Stimulated activated CD4-positive, alpha-beta T cell treated with anti-CD3 and anti-CD28 coated beads, Interleukin-1b, Interleukin-23, amount 100 ng/mL, for 24 hours (primary cell): ENCODE measurements at regions not wholly inside any gene's neighbourhood (a gene's known extent, or its start where the extent isn't known, plus 50 kb on each side); places are given as distances from the start of the nearest gene placed in this dataset.

Experiments
- DNase-seq, 4 experiments: peaks; one replicate each; pipeline ENCODE4 v3.0.0-alpha.2; 2020; ENCODE audit warnings: low read depth in 4 of 4, low spot score in 1 of 4

- no peak for DNase-seq
Measured at GRCh38 chr1:229952670-229953520, 114.1 kb upstream of the GALNT2 start.

DNA sequence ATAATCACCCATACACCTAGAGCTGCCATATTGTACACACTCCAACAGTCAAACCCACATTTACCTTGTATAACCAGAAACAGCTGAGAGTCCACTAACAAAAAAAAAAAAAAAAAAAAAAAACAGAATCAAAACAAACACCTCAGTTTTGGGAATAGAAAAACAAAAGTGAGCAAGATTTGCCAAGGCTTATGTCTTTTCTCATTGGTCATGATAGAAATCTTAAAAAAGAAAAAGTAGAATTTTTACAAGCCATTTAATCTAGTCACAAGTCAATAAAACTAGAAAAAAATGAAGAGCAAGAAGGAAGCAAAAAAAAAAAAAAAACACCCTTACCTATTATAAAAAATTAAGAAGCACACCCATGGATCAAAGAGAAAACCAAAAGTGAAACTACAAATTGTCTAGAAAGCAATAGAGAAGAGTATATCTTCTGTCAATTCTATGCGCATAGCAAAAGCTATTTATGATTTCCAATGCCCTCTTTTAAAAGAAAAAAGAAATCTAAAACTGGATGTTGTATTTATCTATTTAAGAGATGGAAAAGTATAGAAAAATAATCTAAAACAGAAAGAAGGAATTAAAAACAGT lies 113.2 kb upstream of the GALNT2 start:
- no peak for DNase-seq

- no peak for DNase-seq
Measured at GRCh38 chr1:229964281-229964680, 102.8 kb upstream of the GALNT2 start.

GRCh38 chr1:229970714-229971113 lies 96.3 kb upstream of the GALNT2 start:
- no peak for DNase-seq

DNA sequence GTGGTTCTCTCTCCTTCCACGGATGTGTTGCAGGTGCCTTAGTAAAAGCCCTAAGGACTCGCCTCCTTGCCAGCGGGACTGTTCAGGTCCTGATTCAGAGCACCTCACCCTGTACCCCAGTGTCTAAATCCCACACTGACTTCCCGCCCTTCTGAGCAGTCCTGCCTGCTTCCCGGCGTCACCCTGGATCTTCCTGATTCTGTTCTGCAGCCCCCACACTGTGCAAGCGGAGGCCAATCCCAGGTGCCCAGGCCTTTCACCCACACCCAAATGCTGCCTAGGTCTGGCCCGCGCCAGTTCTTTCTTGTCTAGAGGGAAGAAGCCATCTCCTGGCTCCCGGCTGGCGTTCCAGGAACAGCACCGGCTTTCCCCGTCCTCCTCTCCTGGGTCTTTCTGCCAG lies 95.9 kb upstream of the GALNT2 start:
- no peak for DNase-seq

GRCh38 chr1:229972600-229973296 lies 94.3 kb upstream of the GALNT2 start:
- DNase-seq = no peak

- no peak for DNase-seq
Measured at GRCh38 chr1:229973297-229973612, 93.8 kb upstream of the GALNT2 start.

- no peak for DNase-seq
Measured at GRCh38 chr1:229975047-229975446, 92.0 kb upstream of the GALNT2 start.

DNA sequence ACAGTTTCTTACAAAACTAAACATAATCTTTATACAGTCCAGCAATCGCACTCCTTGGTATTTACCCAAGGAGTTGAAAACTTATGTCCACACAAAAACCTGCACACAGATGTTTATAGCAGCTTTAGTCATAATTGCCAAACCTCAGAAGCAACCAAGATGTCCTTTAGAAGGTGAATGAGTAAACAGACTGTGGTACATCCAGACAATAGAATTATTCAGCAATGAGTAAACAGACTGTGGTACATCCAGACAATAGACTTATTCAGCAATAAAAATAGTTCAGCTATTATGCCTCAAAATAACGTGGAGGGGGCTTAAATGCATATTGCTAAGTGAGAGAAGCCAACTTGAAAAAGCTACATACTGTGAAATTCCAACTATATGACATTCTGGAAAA lies 87.0 kb upstream of the GALNT2 start:
- no peak for DNase-seq

DNA sequence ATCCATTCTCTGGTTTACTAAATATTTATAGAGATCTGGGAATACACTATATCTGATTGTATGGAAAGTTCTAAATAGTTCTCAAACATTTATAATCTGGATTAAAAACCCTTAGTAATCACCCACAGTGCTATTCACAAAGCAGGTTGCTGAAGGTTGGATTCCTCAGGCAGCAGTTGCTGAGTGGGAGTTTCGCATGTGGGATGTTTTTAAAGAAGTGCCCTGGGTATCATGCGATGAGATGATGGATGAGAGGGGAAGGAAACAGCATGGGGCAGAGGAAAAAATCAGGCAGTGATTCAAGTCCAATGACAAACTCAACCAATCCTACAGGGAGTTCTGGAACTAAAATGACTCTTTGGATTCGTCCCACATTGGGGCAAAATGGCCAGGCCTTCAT lies 85.3 kb upstream of the GALNT2 start:
- no peak for DNase-seq

GRCh38 chr1:229984310-229984991 lies 82.6 kb upstream of the GALNT2 start:
- no peak for DNase-seq

GRCh38 chr1:229984992-229985612 lies 81.9 kb upstream of the GALNT2 start:
- DNase-seq = no peak

DNA sequence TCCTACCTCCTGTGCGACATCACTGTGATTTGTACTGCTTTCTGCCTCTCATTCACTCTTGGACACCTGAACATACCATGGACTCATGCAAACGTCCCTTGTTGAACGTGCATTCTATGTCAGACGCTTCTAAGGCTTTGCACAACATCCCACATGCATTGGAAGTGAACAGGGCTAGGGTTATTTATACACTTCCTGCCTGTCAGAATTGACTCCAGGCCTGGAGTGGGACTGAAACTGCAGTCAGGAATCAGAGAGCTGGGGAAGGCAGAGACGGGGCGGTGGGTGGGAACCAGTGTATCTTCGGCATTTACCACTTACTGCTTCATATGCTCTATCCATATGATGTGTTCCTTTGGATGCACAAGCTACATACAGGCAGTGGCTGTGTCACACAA lies 81.4 kb upstream of the GALNT2 start:
- no peak for DNase-seq

DNA sequence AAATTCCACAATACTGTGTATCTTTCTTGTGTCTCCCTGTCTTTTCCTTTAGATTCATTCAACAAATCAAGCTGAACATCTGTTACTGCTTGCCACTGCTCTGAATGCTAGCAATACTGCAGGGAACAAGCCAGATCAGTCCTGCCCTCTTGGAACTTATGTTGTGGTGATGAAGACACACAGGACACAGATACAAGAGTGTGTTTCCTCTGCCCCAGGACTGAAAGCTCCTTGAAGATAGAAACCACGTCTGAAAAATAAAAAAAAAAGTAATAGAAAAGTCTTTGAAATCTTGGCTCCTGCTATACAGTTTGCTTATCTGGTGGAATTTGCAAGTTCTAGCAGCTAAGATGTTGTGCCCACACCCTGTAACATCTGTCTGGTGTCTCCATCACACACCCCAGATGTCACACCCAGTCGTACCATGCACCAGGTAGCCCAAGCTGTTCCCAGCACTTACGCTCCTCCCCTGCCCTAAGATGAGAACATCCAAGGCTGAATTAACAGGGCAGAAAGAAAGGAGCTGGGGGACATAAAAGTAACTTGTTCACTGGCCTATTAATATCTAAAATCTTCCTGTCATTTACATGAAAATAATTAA lies 80.2 kb upstream of the GALNT2 start:
- no peak for DNase-seq

- no peak for DNase-seq
Measured at GRCh38 chr1:229987953-229988352, 79.1 kb upstream of the GALNT2 start.

DNA sequence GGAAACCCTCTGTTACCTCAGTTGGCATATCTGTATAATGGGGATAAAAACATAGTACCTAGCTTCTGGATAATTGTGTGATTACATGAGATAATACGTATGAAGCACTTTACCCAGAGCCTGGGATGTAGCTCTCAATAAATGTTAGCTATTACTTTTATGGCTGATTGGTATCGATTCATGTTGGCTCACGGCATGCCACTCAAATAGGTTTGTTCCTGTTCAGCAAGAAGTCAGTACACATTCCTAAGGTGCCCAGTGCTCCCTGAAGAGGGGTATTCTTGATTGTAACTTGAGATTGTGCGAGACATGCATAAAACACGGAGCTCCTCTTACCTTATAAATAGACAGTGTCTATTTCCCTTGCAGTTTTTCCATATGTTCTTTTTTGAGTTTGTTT lies 78.5 kb upstream of the GALNT2 start:
- no peak for DNase-seq

DNA sequence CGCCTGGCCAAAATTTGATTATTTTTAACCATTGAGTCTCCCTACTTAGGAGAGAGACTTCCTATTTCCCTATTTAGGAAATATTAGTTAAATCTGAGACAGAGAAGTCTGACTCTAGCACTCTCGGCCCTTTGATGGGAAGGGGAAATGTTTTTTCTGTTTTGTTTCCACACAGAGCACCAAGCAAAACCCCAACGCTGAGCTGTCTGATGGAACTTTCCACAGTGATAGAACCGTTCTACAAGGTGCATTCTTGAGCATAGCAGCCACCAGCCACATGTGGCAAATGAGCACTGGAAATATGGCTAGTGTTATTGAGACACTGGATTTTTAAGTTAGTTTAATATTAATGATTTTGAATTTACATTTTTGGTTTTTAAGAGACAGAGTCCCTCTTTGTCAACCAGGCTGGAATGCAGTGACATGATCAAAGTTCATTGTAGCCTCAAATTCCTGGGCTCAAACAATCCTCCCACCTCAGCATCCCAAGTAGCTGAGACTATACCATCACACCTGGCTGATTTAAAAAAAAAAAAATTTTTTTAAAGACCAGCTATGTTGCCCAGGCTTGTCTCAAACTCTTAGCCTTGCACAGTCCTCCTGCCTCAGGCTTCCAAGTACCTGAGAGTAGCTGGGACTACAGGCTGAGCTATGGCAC lies 77.3 kb upstream of the GALNT2 start:
- DNase-seq = no peak

DNA sequence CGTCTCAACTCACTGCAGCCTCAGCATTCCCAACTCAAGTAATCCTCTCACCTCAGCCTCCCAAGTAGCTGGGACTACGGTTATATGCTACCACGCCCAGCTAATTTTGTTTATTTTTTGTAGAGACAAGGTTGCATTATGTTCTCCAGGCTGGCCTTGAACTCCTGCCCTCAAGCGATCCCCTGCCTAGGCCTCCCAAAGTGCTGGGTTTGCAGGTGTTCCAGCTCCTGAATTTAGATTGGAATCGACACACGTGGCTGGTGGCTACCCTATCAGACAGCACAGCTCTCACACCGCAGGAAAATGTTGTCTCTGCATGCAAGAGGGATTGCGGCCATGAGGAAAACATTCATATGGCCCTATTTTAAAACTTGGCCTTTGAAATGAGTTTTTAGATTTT lies 76.7 kb upstream of the GALNT2 start:
- no peak for DNase-seq

- DNase-seq = no peak
Measured at GRCh38 chr1:229991104-229991513, 75.9 kb upstream of the GALNT2 start.

DNA sequence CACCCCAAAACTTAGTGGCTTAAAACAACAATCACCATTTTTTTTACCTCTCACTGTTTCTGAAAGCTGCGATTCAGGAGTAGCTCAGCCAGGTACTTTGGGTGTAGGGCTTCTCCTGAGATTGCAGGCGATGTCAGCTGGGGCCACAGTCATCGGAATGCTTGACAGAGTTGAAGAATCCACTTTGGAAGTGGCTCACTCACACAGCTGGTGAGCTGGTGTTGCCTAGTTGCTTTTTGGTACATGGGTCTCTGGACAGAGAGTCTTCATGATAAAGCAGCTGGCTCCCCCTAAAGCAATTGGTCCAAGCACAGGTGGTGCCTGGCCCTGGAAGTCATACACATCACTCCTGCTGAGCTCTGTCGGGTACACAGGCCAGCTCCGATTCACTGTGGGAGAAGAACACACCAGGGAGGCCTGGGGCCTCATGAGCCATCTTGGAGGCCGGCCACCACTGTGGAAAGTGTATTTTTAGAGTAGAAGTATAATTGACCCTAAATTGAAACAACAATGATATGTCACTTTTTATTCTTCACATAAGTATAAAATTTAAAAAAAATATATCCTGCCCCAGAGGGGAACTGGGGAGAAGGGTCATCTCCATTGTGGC lies 75.2 kb upstream of the GALNT2 start:
- no peak for DNase-seq
